ENCODE measurements at regions not wholly inside any gene's neighbourhood (a gene's known extent, or its start where the extent isn't known, plus 50 kb on each side); places are given as distances from the start of the nearest gene placed in this dataset.

DNA sequence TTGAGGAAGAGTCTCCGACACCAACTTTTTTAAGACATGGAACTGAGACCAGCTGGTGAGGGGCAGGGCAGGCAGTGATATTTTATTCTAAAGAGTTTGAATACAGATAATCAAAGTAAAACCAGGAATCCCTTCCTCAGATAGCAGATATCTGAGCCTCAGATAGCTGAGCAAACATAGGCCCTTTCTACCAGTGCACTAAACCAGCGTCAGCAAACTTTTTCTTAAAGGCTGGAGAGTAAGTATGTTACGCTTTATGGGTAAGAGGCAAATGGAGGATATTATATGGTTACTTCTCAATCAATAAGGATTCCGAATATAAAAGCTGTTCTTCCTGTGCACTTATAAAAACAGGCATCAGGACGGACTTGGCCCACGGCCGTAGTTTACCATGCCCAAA lies 73.9 kb downstream of the WNT5A start:
- no peaks in the 10 kb centered on the region for H3K36me3 ChIP-seq (ENCODE audit: control insufficient read depth, low read length)
- TF ChIP-seq, protein P1, sequence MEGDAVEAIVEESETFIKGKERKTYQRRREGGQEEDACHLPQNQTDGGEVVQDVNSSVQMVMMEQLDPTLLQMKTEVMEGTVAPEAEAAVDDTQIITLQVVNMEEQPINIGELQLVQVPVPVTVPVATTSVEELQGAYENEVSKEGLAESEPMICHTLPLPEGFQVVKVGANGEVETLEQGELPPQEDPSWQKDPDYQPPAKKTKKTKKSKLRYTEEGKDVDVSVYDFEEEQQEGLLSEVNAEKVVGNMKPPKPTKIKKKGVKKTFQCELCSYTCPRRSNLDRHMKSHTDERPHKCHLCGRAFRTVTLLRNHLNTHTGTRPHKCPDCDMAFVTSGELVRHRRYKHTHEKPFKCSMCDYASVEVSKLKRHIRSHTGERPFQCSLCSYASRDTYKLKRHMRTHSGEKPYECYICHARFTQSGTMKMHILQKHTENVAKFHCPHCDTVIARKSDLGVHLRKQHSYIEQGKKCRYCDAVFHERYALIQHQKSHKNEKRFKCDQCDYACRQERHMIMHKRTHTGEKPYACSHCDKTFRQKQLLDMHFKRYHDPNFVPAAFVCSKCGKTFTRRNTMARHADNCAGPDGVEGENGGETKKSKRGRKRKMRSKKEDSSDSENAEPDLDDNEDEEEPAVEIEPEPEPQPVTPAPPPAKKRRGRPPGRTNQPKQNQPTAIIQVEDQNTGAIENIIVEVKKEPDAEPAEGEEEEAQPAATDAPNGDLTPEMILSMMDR (IDR thresholded peaks at IDR 0.05; ENCODE audit: low read depth, low read length, poor library complexity, severe bottlenecking): no peak
- TF ChIP-seq EZH2phosphoT487 (IDR thresholded peaks at IDR 0.05; ENCODE audit: borderline replicate concordance, low read length): no peak
- H3K9me3 ChIP-seq (ENCODE audit: control insufficient read depth, insufficient read depth, low read length): no peaks in the 10 kb centered on the region
- H3K79me2 ChIP-seq (ENCODE audit: control insufficient read depth, low read length): no peaks in the 10 kb centered on the region
- H3K27me3 ChIP-seq (ENCODE audit: control insufficient read depth, low read length): no peaks in the 10 kb centered on the region
- no peak overlapping the region for H3K27ac ChIP-seq (ENCODE audit: low read depth, low read length)
- no peaks in the 10 kb centered on the region for H3F3A ChIP-seq (ENCODE audit: control insufficient read depth, insufficient read depth)
- H3K4me2 ChIP-seq (ENCODE audit: low read length): no peak overlapping the region
- no peaks in the 10 kb centered on the region for H3K4me1 ChIP-seq (ENCODE audit: control insufficient read depth, low read length)
- H3K4me3 ChIP-seq (ENCODE audit: low read length): no peak overlapping the region
- no peaks in the 10 kb centered on the region for H3K9me2 ChIP-seq (replicated peaks; ENCODE audit: control insufficient read depth, low read length)
- H4K20me1 ChIP-seq (ENCODE audit: control insufficient read depth, insufficient read depth, low read depth, low read length): no peaks in the 10 kb centered on the region

DNA sequence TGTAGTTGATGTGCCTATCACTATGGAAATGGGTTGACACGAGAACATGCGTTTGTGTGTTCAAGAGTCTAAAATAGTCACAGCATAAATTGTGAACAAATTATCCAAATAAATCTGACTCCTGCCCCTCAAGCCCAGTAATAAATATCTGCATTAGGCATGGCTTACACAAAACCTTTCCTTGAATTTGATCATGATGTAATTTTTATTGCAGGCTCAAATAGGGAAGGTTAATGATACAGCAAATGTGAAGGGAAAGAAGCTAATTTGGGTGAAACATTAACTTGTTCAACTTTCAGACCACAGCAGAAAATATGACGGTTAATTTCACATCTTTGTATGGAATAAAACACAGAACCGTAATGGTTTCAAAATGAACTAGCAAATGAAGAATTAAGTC lies 74.6 kb downstream of the WNT5A start:
- no peaks in the 10 kb centered on the region for H3K9me3 ChIP-seq (ENCODE audit: control insufficient read depth, insufficient read depth, low read length)
- no peak overlapping the region for H3K4me2 ChIP-seq (ENCODE audit: low read length)
- H3K27ac ChIP-seq (ENCODE audit: low read depth, low read length): no peak overlapping the region
- H3K9me2 ChIP-seq (replicated peaks; ENCODE audit: control insufficient read depth, low read length): no peaks in the 10 kb centered on the region
- no peaks in the 10 kb centered on the region for H4K20me1 ChIP-seq (ENCODE audit: control insufficient read depth, insufficient read depth, low read depth, low read length)
- no peak overlapping the region for H3K4me3 ChIP-seq (ENCODE audit: low read length)
- no peaks in the 10 kb centered on the region for H3K79me2 ChIP-seq (ENCODE audit: control insufficient read depth, low read length)
- TF ChIP-seq, protein P1 (IDR thresholded peaks at IDR 0.05; ENCODE audit: low read depth, low read length, poor library complexity, severe bottlenecking): no peak
- TF ChIP-seq EZH2phosphoT487 (IDR thresholded peaks at IDR 0.05; ENCODE audit: borderline replicate concordance, low read length): no peak
- H3K36me3 ChIP-seq (ENCODE audit: control insufficient read depth, low read length): no peaks in the 10 kb centered on the region
- no peaks in the 10 kb centered on the region for H3K4me1 ChIP-seq (ENCODE audit: control insufficient read depth, low read length)
- no peaks in the 10 kb centered on the region for H3F3A ChIP-seq (ENCODE audit: control insufficient read depth, insufficient read depth)
- no peaks in the 10 kb centered on the region for H3K27me3 ChIP-seq (ENCODE audit: control insufficient read depth, low read length)

- Histone ChIP-seq H3K9me3 (ENCODE audit: control insufficient read depth, insufficient read depth, low read length) (peaks cover 5% of the 10 kb centered on the region; the same call in 1 of the 2 replicates), H3K4me1 (ENCODE audit: control insufficient read depth, low read length) (no peaks in the 10 kb centered on the region), H3K27ac (ENCODE audit: low read depth, low read length) (no peak overlapping the region), H3K4me3 (ENCODE audit: low read length) (no peak overlapping the region), H3K9me2 (replicated peaks; ENCODE audit: control insufficient read depth, low read length) (no peaks in the 10 kb centered on the region), H3K27me3 (ENCODE audit: control insufficient read depth, low read length) (no peaks in the 10 kb centered on the region), H3K36me3 (ENCODE audit: control insufficient read depth, low read length) (no peaks in the 10 kb centered on the region), H3K79me2 (ENCODE audit: control insufficient read depth, low read length) (no peaks in the 10 kb centered on the region), H4K20me1 (ENCODE audit: control insufficient read depth, insufficient read depth, low read depth, low read length) (no peaks in the 10 kb centered on the region), H3F3A (ENCODE audit: control insufficient read depth, insufficient read depth) (no peaks in the 10 kb centered on the region), H3K4me2 (ENCODE audit: low read length) (no peak overlapping the region)
- TF ChIP-seq, protein P1 (IDR thresholded peaks at IDR 0.05; ENCODE audit: low read depth, low read length, poor library complexity, severe bottlenecking): no peak
- no peak for TF ChIP-seq EZH2phosphoT487 (IDR thresholded peaks at IDR 0.05; ENCODE audit: borderline replicate concordance, low read length)
Observed at GRCh38 chr3:55409806-55410205, 77.3 kb downstream of the WNT5A start.

Data from DOHH2 (cell line).